ENCODE measurements at regions not wholly inside any gene's neighbourhood (a gene's known extent, or its start where the extent isn't known, plus 50 kb on each side); places are given as distances from the start of the nearest gene placed in this dataset.

DNA sequence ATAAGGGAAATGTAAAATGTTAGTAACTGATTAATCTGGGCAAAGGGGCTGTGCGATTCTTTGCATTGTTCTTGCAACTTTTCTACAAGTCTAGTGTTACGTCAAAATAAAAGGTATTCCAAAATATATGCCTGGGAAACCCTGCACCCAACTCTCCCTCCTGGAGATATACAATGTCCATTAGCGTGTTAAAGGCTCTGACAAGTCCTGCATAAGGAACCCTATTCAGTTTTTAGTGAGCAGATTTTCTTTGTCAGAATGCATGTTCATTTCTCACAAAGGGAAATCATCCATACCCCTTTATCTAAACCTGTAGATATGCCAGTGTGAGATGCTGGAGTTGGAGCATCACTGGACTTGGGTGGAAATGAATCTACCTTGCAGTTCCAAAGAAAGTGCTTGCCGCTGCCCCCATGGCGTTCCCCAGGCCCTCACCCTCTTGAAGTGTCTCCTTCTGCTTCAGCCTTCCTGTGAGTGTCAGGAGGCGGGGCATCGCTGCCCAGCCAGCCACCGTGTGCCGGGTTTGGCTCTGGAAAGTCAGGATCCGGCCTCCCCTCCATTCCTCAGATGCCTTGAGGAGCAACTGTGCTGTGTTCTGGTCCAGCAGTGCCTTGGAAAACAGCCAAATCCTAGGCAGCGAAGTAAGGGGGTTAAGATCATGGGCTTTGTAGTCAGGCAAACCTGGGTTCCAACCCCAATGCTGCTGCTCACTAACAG is 85.5 kb downstream of the RMI2 start:
- TF ChIP-seq EZH2 (IDR thresholded peaks at IDR 0.05; ENCODE audit: insufficient read depth, low read length) = no peak
- no peak for TF ChIP-seq CTCF (IDR thresholded peaks at IDR 0.05; ENCODE audit: insufficient read depth, low read depth, low read length)

Data from astrocyte (in vitro differentiated cells and primary cell).